ENCODE measurements at regions not wholly inside any gene's neighbourhood (a gene's known extent, or its start where the extent isn't known, plus 50 kb on each side); places are given as distances from the start of the nearest gene placed in this dataset.
A peak's percentile ranks its signal among the peaks of the same experiment; 100 is the strongest.

- no peak overlapping the region for H3K9ac ChIP-seq (ENCODE audit: insufficient read depth, low read depth, low read length)
- no peak overlapping the region for H3K4me2 ChIP-seq (ENCODE audit: low read depth, low read length)
- intact Hi-C loops (cut with micrococcal nuclease; ENCODE audit: unreplicated experiment) (loop anchor here (10.0 kb wide), 1 partner anchor 235 kb away; no protein-coding TSS in a partner anchor), in situ Hi-C loops (cut with HindIII; ENCODE audit: extremely low pct_ligation_motif_present, low pct_unique_long_range_greater_than_20kb) (loop anchor here (10.0 kb wide), 1 partner anchor 245 kb away; no protein-coding TSS in a partner anchor)
- no peak overlapping the region for H2AFZ ChIP-seq (ENCODE audit: low read length)
- DNase-seq (ENCODE audit: low spot score): no peak
- no peak for ATAC-seq
- H3K79me2 ChIP-seq (ENCODE audit: insufficient read depth, low read length): no peaks in the 10 kb centered on the region
- no peak overlapping the region for H3K27ac ChIP-seq (ENCODE audit: extremely low read length, insufficient read depth, low read length)
- TF ChIP-seq ZNF781 (CRISPR knock-in tag; IDR thresholded peaks at IDR 0.05; ENCODE audit: borderline replicate concordance, not compliant biosample characterization) (no peak), ZNF564 (CRISPR knock-in tag; IDR thresholded peaks at IDR 0.05) (no peak), MIER2 (CRISPR knock-in tag; IDR thresholded peaks at IDR 0.05) (peak; percentile 93), RBAK (CRISPR knock-in tag; IDR thresholded peaks at IDR 0.05) (no peak), ATF5 (CRISPR knock-in tag; IDR thresholded peaks at IDR 0.05; ENCODE audit: low read depth) (no peak), PREB (CRISPR knock-in tag; IDR thresholded peaks at IDR 0.05) (no peak), REST (IDR thresholded peaks at IDR 0.05; ENCODE audit: borderline replicate concordance in 1 of 2, low read depth in 1 of 2, low read length in 2 of 2) (peak; percentile 65 to 92), ZSCAN9 (CRISPR knock-in tag; IDR thresholded peaks at IDR 0.05; ENCODE audit: borderline replicate concordance) (no peak)
- BruUV-seq (replicated peaks): no TSS peak
- H3K9me3 ChIP-seq (ENCODE audit: low read length): no peaks in the 10 kb centered on the region
- H3K4me3 ChIP-seq (replicated peaks in 1 of 3; ENCODE audit: insufficient read depth in 1 of 3, low read depth in 2 of 3, low read length in 3 of 3): no peak overlapping the region
- no peaks in the 10 kb centered on the region for H4K20me1 ChIP-seq (ENCODE audit: insufficient read depth, low read length)
- no peak for FAIRE-seq
- H3K4me1 ChIP-seq (ENCODE audit: insufficient read depth, low read length): no peaks in the 10 kb centered on the region
- ChIA-PET CTCF (ENCODE audit: low intra/inter-chr PET ratio, low total read pairs) (no interaction called here), POLR2A (no interaction called here)
- H3K36me3 ChIP-seq (replicated peaks in 1 of 2; ENCODE audit: control insufficient read depth in 1 of 2, insufficient read depth in 2 of 2, low read length in 2 of 2): no peaks in the 10 kb centered on the region
- 17% methylated on average over 7 of the region's 7 CpGs for WGBS (ENCODE audit: low lambda C conversion rate)
- no peaks in the 10 kb centered on the region; a peak in 1 of 5 replicates for H3K27me3 ChIP-seq (ENCODE audit: control insufficient read depth in 1 of 2, insufficient read depth in 2 of 2, low read length in 2 of 2)
Observed at GRCh38 chr7:4470246-4470645, 211.8 kb upstream of the FOXK1 start.

Measured in HepG2 (cell line).